CD1c-positive myeloid dendritic cell (primary cell): ENCODE measurements at regions not wholly inside any gene's neighbourhood (a gene's known extent, or its start where the extent isn't known, plus 50 kb on each side); places are given as distances from the start of the nearest gene placed in this dataset.
"Not testable (repeated sequence)": the region's sequence is repeated elsewhere in the genome, so short reads cannot be mapped to it uniquely, and the experiment has no call there.

Experiments
- DNase-seq: peaks from one replicate; pipeline ENCODE4 v3.0.0-alpha.2; 2016; ENCODE audit errors: extremely low spot score

DNA sequence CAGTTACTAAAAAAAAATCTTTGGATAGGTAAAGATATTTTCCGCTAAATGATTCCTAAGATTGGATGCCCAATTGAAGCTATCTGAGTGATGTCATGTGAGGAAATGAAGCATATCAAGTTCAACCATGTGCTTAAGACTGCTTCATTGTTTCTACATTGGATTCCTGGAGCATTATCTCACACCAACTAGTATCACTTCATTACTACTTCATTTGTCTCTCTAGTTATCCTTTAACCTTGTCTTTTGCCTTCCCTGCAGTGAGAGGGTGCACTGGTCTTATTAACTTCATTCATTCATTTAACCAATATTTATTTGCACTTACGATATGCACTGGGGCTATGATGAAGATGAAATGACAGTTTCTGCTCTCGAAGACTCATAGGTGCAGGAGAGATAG lies 198.1 kb downstream of the SLC38A4 start:
- DNase-seq = no peak

DNA sequence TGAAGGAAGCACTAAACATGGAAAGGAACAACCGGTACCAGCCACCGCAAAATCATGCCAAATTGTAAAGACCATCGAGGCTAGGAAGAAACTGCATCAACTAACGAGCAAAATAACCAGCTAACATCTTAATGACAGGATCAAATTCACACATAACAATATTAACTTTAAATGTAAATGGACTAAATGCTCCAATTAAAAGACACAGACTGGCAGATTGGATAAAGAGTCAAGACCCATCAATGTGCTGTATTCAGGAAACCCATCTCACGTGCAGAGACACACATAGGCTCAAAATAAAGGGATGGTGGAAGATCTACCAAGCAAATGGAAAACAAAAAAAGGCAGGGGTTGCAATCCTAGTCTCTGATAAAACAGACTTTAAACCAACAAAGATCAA lies 206.3 kb downstream of the SLC38A4 start:
- not testable (repeated sequence) for DNase-seq

DNA sequence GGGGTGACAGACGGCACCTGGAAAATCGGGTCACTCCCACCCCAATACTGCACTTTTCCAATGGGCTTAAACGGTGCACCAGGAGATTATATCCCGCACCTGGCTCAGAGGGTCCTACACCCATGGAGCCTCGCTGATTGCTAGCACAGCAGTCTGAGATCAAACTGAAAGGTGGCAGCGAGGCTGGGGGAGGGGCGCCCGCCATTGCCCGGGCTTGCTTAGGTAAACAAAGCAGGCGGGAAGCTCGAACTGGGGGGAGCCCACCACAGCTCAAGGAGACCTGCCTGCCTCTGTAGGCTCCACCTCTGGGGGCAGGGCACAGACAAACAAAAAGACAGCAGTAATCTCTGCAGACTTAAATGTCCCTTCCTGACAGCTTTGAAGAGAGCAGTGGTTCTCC lies 208.1 kb downstream of the SLC38A4 start:
- DNase-seq = not testable (repeated sequence)

DNA sequence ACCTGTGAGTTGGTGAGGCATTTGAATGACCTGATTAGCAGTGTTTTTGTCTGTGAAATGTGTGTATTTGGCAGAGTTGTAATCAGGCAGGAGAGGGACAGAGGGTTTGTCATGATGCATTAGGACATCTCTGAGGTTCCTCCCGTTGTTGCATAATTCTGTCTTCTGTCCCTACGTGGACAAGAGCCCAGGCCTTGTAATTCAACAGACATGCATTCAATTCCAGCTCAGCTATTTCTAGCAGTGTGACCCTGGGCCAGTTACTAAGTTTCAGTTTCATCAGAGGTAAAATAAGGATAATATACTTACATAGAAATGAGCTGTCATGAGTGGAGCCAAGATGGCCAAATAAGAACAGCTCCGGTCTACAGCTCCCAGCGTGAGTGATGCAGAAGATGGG lies 208.6 kb downstream of the SLC38A4 start:
- no peak for DNase-seq

DNA sequence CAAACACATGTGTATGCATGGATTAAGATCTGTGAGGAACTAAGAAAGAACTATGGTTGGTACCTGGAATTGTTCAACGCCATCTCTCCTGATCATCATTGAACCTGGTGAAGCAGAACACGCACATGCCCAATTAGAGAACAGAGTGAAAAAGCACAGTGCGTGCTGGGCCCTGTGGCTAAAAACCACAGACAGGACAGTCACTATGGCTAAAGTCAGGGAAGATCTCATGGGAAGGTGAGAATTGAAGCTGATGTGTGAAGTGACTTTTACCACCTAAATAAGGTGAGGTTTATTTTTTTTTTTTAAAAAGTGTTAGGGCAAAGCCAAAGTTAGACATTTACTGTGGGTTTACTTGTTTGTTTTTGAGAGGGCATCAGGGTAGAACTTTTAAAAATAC lies 215.0 kb downstream of the SLC38A4 start:
- no peak for DNase-seq

DNA sequence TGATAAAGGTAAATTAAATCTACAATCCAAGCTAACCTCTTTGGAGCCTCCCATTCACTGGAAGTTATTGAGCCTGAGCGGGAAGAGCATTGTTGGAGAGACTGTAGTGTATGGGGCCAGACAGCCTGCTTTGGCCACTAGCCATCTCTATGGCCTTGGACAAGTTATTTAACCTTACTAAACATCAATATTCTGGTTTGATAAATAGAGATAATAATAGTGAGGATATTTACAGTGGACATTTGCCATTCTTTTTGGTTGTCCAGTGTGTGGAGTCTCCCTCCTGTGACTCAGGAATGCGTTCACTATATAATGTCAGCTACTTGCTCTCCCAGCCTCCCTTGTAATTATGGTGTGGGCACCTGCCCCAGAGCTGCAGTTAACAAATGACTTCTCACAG lies 216.1 kb downstream of the SLC38A4 start:
- no peak for DNase-seq

DNA sequence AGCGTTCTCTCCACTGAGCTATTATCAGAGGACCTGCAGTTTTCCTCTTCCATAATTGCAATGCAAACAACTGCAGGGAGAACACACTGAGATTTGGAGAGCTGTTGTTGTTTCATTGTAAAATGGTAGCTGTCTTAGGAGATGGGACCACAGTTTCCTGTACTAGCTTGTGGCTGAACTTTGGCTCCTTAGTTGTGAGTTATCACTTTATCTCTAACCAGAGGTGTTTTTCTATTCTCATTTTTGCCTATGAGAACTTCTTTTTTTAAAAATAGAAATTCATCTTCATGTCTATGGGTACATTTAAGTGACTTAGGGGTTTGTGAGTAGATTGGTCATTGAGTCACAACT lies 216.5 kb downstream of the SLC38A4 start:
- DNase-seq = no peak

DNA sequence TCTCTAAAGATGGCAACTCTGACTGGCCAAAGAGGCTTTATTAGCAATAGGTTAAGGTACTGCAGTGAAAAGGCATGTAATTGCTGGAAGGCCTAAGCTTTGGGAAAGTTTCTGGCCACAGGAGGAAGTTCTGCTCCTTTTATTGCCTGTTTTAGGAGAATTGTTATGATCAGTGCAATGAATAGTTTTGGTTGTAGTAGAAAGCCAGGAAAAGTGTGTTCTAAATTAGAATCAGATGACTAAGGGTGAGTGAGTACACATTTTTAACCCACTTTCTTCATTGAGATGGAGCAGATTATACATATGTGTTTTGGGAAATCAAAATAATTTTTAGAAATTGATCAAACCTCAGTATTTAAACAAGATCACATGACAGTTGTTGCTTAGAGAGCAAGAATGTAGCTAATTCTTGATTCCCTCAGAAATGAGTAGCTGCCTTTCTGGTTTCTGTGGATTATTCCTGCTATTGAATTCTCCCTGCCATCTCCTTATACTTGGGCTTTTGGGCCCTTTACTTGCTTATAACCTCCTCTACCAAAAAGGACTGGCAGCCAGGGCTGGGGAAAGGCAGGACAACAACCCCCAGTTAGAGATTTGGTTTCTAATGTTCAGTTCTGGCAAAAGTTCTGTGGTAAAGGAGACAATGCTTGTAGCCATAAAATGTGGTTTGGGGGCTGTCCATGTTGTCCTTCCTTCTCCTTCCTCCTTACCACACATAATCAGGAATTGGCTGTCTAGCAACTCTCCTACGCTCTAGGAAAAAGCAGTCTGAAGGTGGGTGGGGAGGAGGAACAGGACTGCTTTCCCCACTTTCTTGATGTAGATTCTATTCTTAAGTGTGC lies 217.1 kb downstream of the SLC38A4 start:
- peak; percentile 13 for DNase-seq

DNA sequence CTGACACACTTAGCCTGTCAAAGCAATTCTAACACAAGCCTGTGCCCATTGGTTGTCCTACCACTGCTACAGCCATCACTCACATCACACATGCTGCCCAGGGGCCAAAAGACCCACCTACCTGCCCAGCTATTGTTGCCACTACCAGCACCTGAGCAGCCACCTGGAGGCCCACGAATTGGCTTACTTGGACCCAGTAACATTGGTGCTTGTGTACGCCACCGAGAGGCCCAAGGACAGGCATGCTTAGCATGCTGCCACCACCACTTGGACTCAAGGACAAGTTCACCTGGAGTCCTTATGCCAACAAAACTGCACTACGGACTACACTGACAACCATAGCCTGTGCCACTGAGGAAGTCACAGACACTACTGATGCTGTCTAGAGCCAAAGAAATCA lies 221.1 kb downstream of the SLC38A4 start:
- no peak for DNase-seq

DNA sequence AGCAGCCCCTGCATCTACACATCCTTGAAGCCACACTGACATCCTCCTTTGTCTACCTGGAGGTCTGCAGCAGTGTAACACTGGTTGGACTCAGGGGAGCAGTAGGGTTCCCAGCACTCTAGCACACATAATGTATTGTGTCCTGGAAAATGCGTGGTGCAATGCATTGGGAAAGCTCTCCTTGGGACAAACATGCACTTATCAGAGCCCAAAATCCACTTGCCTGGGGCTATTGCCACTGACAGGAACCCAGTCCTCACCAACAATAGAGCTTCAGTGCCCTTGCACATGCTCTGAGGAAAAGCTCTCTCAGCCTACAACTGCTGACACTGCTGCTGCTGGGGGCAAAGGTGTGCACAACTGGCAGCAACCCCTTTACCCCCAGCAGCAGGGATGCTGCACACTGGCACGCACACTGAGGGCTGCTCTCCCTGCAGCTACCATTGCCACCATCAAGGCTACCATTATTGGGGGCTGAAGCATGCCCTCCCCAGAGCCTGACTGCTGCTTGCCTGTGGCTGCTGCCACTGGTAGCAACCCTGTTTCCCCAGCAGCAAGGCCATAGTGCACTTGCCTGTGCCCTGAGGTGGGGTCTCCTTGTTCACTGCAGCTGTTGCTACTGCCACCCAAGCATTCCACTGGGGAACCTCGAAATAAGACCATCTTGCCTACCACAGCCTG lies 221.9 kb downstream of the SLC38A4 start:
- DNase-seq = no peak

DNA sequence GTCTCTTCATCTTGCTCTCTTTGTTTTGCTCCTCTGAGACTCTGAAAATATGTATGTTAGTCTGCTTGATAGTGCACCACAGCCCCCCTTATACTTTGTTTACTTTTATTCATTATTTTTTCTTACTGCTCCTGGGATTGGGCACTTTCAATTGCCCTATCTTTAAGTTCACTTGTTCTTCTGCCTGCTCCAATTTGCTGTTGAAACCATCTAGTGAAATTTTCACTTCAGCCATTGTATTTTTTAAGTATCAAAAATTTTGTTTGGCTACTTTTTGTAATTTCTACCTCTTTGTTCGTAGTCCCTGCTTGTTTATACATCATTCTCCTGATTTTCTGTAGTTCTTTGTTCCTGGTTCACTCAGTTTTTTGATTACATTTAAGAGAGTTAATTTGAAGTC lies 223.3 kb downstream of the SLC38A4 start:
- no peak for DNase-seq

DNA sequence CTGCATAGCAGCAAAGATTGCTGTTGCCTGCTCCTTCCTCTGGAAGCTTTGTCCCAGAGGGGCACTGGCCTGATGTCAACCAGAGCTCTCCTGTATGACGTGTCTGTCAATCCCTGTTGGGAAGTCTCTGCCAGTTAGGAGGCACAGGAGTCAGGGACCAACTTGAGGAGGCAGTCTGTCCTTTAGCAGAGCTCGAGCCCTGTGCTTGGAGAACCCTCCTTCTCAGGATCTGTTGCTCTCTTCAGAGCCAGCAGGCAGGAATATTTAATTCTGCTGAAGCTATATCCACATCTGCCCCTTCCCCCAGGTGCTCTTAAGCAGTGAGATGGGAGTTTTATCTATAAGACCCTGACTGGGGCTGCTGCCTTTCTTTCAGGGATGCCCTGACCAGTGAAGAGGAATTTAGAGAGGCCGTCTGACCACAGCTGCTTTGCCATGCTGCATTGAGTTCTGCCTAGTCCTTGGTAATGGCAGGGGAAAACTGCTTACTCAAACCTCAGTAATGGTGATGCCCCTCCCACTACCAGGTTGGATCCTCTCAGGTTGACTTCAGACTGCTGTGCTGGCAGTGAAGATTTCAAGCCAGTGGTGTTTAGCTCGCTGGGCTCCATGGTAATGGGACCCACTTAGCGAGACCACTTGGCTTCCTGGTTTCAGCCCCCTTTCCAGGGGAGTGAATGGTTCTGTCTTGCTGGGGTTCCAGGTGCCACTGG lies 218.6 kb upstream of the SLC38A2 start:
- DNase-seq = no peak

DNA sequence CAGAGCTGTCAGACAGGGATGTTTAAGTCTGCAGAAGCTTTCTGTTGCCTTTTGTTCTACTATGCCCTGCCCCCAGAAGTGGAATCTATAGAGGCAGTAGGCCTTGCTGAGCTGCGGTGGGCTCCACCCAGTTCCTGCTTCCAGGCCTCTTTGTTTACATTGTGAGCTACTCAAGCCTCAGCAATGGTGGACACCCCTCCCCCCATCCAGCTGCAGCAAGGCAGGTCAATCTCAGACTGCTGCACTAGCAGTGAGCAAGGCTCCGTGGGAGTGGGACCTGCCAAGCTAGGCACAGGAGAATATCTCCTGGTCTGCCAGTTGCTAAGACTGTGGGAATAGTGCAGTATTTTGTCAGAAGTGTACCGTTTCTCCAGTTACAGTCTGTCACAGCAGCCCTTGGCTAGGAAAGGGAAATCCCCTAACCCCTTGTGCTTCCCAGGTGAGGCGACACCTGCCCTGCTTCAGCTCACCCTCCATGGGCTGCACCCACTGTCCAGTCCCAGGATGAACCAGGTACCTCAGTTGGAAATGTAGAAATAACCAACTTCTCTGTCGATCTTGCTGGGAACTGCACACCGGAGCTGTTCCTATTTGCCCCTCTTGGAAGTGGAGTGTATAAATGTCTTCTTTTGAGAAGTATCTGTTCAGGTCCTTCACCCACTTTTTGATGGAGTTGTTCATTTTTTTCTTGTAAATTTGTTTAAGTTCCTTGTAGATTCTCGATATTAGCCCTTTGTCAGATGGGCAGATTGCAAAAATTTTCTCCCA lies 213.5 kb upstream of the SLC38A2 start:
- DNase-seq = no peak

DNA sequence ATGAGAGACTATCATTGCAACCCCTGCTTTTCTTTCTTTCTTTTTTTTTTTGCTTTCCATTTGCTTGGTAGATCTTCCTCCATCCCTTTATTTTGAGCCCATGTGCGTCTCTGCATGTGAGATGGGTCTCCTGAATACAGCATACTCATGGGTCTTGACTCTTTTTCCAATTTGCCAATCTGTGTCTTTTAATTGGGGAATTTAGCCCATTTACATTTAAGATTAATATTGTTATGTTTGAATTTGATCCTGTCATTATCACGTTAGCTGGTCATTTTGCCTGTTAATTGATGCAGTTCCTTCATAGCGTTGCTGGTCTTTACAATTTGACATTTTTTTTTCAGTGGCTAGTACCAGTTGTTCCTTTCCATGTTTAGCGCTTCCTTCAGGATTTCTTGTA lies 211.5 kb upstream of the SLC38A2 start:
- DNase-seq = not testable (repeated sequence)

DNA sequence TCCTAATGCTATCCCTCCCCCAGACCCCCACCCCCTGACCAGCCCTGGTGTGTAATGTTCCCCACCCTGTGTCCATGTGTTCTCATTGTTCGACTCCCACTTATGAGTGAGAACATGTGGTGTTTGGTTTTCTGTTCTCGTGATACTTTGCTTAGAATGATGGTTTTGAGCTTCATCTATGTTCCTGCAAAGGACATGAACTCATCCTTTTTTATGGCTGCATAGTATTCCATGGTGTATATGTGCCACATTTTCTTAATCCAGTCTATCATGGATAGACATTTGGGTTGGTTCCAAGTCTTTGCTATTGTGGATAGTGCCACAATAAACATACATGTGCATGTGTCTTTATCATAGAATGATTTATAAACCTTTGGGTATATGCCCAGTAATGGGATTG lies 209.4 kb upstream of the SLC38A2 start:
- DNase-seq = not testable (repeated sequence)

DNA sequence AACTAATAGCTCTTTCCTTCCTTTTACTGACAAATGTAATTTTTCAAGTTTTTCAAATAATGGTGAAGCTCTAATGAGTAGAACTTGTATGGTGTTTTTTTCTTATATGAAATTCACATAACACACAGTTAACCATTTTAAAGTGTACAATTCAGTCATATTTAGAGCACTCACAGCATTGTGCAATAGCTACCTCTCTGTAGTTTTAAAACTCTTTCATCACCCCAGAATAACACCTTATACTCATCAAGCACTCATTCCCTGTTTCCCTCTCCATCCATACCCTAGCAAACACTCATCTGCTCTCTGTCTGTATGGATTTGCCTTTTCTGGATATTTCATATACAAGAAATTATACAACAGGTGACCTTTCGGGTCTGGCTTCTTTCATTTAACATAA lies 207.9 kb upstream of the SLC38A2 start:
- DNase-seq = no peak

DNA sequence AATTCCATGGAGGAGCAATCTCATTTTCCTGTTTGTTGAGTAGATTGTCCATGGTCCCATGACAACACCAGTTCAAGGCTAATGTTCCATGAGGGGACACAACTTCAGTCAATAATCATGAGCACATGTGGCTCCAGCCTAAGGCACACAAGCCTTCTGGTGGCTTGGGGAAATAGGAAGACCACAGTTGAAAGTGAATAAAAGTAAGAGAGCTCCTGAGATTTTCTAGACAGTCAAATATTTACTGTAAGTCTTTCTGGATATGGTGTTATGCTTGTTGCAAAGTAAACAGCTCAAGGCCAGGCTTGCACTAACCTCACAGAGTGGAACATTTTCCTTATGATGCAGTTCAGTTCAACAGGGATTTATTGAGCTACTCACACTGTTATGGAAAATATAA lies 206.9 kb upstream of the SLC38A2 start:
- no peak for DNase-seq

DNA sequence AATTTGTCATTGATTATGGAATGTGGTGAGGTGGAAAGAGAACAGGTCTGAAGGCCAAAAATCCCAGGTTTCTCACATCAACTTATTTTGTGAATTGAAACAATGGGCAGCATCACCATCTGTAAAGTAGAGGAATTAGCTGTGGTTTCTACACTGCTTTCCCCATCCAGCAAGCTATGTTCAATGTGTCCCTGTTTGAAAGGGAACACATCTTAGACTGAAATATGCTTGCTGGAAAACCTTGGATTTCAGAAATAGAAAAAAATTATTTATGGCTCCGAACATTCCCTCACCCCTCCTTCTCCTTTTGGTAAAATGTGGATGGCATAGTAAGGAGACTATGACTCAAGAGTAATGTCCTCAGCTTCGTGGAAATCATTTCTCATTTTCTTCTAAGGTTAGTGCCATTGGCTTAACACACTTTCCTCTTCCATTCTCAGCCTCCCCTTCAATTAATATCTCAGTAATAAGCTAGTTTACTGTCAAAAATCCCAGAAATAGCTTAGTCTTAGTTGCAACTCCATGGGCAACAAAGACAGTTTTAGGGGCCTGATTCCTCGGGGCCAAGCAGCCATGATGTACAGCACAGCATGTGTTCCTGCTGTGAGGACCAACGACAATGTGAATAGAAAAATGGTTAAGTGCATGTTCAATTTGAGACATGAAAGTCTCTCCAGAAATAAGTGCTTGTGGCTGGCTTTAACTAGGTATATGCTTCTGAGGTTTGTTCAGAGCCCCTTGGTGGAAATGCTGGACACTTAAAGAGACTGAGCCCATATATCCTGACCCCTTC lies 205.8 kb upstream of the SLC38A2 start:
- DNase-seq = no peak

DNA sequence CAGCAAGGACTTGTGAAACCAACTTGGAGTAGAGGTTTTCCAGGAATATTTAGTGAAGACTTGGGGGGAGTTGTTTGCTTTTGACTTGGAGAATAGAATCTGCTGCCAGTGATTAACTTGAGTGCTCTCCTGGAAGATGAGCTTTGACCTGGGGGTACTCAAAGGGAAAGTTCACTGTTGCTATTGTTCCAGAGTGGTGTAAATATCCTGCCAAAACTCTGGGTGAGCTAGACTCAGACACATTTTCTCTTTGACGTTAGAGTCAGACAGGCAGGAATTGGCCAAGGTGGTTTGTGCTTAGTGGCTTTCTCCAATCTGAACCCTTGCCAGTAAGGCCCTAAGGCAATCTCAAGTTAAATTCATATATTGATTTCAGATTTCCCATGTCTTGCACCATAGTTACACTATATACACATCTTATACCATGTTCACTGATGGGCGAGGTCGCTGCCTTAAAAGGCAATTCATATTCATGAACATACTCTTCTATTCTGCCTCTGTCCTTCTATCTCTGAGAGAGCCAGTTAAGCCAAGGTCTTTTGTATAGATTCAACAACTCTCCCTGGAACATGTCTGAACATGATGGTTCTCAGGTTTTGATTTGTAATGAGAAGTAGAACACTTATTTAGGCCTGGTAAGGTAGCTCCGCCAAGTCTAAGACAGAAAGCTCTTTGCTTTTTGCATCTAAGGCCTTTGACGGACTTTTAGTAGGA lies 204.6 kb upstream of the SLC38A2 start:
- no peak for DNase-seq

DNA sequence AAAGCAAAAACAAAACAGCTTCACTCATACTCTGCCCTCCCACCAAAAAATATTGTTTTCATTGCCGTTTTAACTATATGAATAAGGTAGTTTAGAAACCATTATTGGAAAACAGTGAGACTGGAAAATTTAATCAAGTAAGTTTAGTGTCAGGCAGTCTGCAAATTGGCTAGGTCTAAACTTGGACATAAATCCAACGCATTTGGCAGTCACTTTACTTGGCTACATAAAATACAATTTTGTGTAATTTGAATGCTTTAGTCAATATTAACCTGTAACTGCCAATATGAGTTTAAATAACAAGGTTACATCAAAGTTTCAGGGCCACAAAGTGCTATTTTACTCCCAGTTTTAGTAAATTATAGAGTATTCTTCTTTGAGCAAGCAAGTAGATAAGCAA lies 202.3 kb upstream of the SLC38A2 start:
- no peak for DNase-seq

DNA sequence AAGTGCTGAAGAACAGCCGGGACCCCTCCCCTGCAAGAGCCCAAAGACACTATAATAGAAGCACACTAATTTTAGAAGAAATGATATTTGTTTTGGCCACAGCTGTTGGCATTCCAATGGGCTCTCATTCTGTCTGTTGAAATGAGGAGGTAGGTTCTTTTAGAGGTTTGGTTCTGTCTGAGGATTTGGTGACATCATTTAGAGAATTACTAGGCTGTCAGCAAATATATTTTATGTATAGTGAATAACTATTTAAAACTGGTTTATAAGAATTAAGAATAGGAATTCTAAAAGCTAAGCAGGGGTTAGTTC lies 200.7 kb upstream of the SLC38A2 start:
- DNase-seq = no peak
